Stimulated activated naive CD4-positive, alpha-beta T cell (primary cell): ENCODE measurements at regions not wholly inside any gene's neighbourhood (a gene's known extent, or its start where the extent isn't known, plus 50 kb on each side); places are given as distances from the start of the nearest gene placed in this dataset.
"Not testable (repeated sequence)": the region's sequence is repeated elsewhere in the genome, so short reads cannot be mapped to it uniquely, and the experiment has no call there.

Source experiments
- DNase-seq, 6 experiments: peaks; one replicate each; lab custom pipeline; 2025; lab: John Stamatoyannopoulos, UW

- DNase-seq = no peak
These were observed 460.7 kb upstream of the MEF2C start for GRCh38 chr5:89343666-89344065.

GRCh38 chr5:89342106-89342876, 459.3 kb upstream of the MEF2C start:
- no peak for DNase-seq

- no peak for DNase-seq
These were observed 456.0 kb upstream of the MEF2C start for GRCh38 chr5:89338935-89339334.

GRCh38 chr5:89336111-89336510, 453.1 kb upstream of the MEF2C start:
- DNase-seq = no peak

GRCh38 chr5:89330140-89330539, 447.2 kb upstream of the MEF2C start:
- DNase-seq = no peak

GRCh38 chr5:89327608-89328007, 444.6 kb upstream of the MEF2C start:
- no peak for DNase-seq

- DNase-seq = no peak
These were observed 442.0 kb upstream of the MEF2C start for GRCh38 chr5:89324990-89325389.

- no peak for DNase-seq
These were observed 437.7 kb upstream of the MEF2C start for GRCh38 chr5:89320421-89321277.

- DNase-seq = not testable (repeated sequence)
These were observed 434.9 kb upstream of the MEF2C start for GRCh38 chr5:89317838-89318237.

GRCh38 chr5:89315286-89316100, 432.5 kb upstream of the MEF2C start:
- DNase-seq = no peak

GRCh38 chr5:89313804-89314588, 431.0 kb upstream of the MEF2C start:
- DNase-seq = no peak

GRCh38 chr5:89313044-89313443, 430.1 kb upstream of the MEF2C start:
- no peak for DNase-seq

- no peak for DNase-seq
These were observed 426.3 kb upstream of the MEF2C start for GRCh38 chr5:89309268-89309667.

- no peak for DNase-seq
These were observed 425.6 kb upstream of the MEF2C start for GRCh38 chr5:89308606-89309040.

GRCh38 chr5:89307972-89308371, 425.0 kb upstream of the MEF2C start:
- DNase-seq = no peak

GRCh38 chr5:89307141-89307540, 424.2 kb upstream of the MEF2C start:
- not testable (repeated sequence) for DNase-seq

- no peak for DNase-seq
These were observed 420.1 kb upstream of the MEF2C start for GRCh38 chr5:89303033-89303480.

- DNase-seq = no peak
These were observed 419.3 kb upstream of the MEF2C start for GRCh38 chr5:89302102-89302891.

- DNase-seq = no peak
These were observed 418.5 kb upstream of the MEF2C start for GRCh38 chr5:89301321-89302025.

GRCh38 chr5:89300426-89300970, 417.5 kb upstream of the MEF2C start:
- DNase-seq = no peak
